ENCODE measurements at regions not wholly inside any gene's neighbourhood (a gene's known extent, or its start where the extent isn't known, plus 50 kb on each side); places are given as distances from the start of the nearest gene placed in this dataset.
A peak's percentile ranks its signal among the peaks of the same experiment; 100 is the strongest.

GRCh38 chr2:90069290-90069894 lies 1377.9 kb downstream of the RPIA start:
- WGBS, 2 experiments (ENCODE audit: insufficient coverage in 1 of 2, insufficient read length in 1 of 2): 61% methylated on average over 13 of the region's 13 CpGs; no CpG with 5 or more reads in 1 of the 2 experiments

GRCh38 chr2:90076311-90076710 lies 1384.8 kb downstream of the RPIA start:
- no peaks in the 10 kb centered on the region for H3K27me3 ChIP-seq (ENCODE audit: control insufficient read depth, insufficient read depth, low read length, poor library complexity, severe bottlenecking)
- Mint-ChIP-seq H3K4me3 (no peak overlapping the region), H3K27ac (no peak overlapping the region), H3K4me1 (no peaks in the 10 kb centered on the region), H3K27me3 (ENCODE audit: insufficient read depth) (no peaks in the 10 kb centered on the region), H3K36me3 (ENCODE audit: low read depth) (no peaks in the 10 kb centered on the region), H3K9me3 (peaks cover 57% of the 10 kb centered on the region)
- H3K36me3 ChIP-seq (ENCODE audit: control insufficient read depth, insufficient read depth, low read length): no peaks in the 10 kb centered on the region
- no peak overlapping the region for H3K4me3 ChIP-seq (ENCODE audit: low read length)
- no peak for TF ChIP-seq CTCF (conservative IDR thresholded peaks at IDR 0.05)
- no peak overlapping the region for H3K27ac ChIP-seq (ENCODE audit: low read depth, low read length)
- peaks cover 76% of the 10 kb centered on the region for H3K9me3 ChIP-seq (ENCODE audit: control insufficient read depth, low read length)
- DNase-seq: no peak
- WGBS, 2 experiments (ENCODE audit: insufficient coverage in 1 of 2, insufficient read length in 1 of 2): 77% methylated on average over 3 of the region's 3 CpGs; no CpG with 5 or more reads in 1 of the 2 experiments
- no peaks in the 10 kb centered on the region for H3K4me1 ChIP-seq (ENCODE audit: control insufficient read depth, insufficient read depth, low read length)
- no peak overlapping the region for H3K9ac ChIP-seq (ENCODE audit: extremely low read depth, low read length, poor library complexity, severe bottlenecking)

More at GRCh38 chr2:90069290-90069894, 1377.9 kb downstream of the RPIA start:
- no peaks in the 10 kb centered on the region for H3K27me3 ChIP-seq (ENCODE audit: control insufficient read depth, insufficient read depth, low read length, poor library complexity, severe bottlenecking)
- TF ChIP-seq CTCF (conservative IDR thresholded peaks at IDR 0.05): peak; percentile 85
- H3K27ac Mint-ChIP-seq: no peak overlapping the region
- H3K27ac ChIP-seq (ENCODE audit: low read depth, low read length): no peak overlapping the region
- no peak overlapping the region for H3K4me3 Mint-ChIP-seq
- no peaks in the 10 kb centered on the region for H3K36me3 ChIP-seq (ENCODE audit: control insufficient read depth, insufficient read depth, low read length)
- peaks cover 82% of the 10 kb centered on the region for H3K9me3 ChIP-seq (ENCODE audit: control insufficient read depth, low read length)
- H3K27me3 Mint-ChIP-seq (ENCODE audit: insufficient read depth): no peaks in the 10 kb centered on the region
- H3K9ac ChIP-seq (ENCODE audit: extremely low read depth, low read length, poor library complexity, severe bottlenecking): no peak overlapping the region
- H3K36me3 Mint-ChIP-seq (ENCODE audit: low read depth): no peaks in the 10 kb centered on the region
- H3K4me3 ChIP-seq (ENCODE audit: low read length): no peak overlapping the region
- H3K4me1 ChIP-seq (ENCODE audit: control insufficient read depth, insufficient read depth, low read length): no peaks in the 10 kb centered on the region
- DNase-seq: peak; percentile 52
- no peaks in the 10 kb centered on the region for H3K4me1 Mint-ChIP-seq
- peaks cover 64% of the 10 kb centered on the region for H3K9me3 Mint-ChIP-seq

GRCh38 chr2:90077948-90078347 lies 1386.5 kb downstream of the RPIA start:
- Histone ChIP-seq H3K27ac (ENCODE audit: low read depth, low read length) (no peak overlapping the region), H3K9ac (ENCODE audit: extremely low read depth, low read length, poor library complexity, severe bottlenecking) (no peak overlapping the region), H3K27me3 (ENCODE audit: control insufficient read depth, insufficient read depth, low read length, poor library complexity, severe bottlenecking) (no peaks in the 10 kb centered on the region), H3K4me3 (ENCODE audit: low read length) (no peak overlapping the region), H3K36me3 (ENCODE audit: control insufficient read depth, insufficient read depth, low read length) (no peaks in the 10 kb centered on the region), H3K9me3 (ENCODE audit: control insufficient read depth, low read length) (peaks cover 69% of the 10 kb centered on the region), H3K4me1 (ENCODE audit: control insufficient read depth, insufficient read depth, low read length) (no peaks in the 10 kb centered on the region)
- peaks cover 51% of the 10 kb centered on the region for H3K9me3 Mint-ChIP-seq
- H3K36me3 Mint-ChIP-seq (ENCODE audit: low read depth): no peaks in the 10 kb centered on the region
- H3K4me1 Mint-ChIP-seq: no peaks in the 10 kb centered on the region
- no peak overlapping the region for H3K27ac Mint-ChIP-seq
- 68% methylated on average over 2 of the region's 2 CpGs; no CpG with 5 or more reads in 1 of the 2 experiments for WGBS, 2 experiments (ENCODE audit: insufficient coverage in 1 of 2, insufficient read length in 1 of 2)
- no peak overlapping the region for H3K4me3 Mint-ChIP-seq
- TF ChIP-seq CTCF (conservative IDR thresholded peaks at IDR 0.05): no peak
- no peak for DNase-seq
- no peaks in the 10 kb centered on the region for H3K27me3 Mint-ChIP-seq (ENCODE audit: insufficient read depth)
